ENCODE measurements at regions not wholly inside any gene's neighbourhood (a gene's known extent, or its start where the extent isn't known, plus 50 kb on each side); places are given as distances from the start of the nearest gene placed in this dataset.

DNA sequence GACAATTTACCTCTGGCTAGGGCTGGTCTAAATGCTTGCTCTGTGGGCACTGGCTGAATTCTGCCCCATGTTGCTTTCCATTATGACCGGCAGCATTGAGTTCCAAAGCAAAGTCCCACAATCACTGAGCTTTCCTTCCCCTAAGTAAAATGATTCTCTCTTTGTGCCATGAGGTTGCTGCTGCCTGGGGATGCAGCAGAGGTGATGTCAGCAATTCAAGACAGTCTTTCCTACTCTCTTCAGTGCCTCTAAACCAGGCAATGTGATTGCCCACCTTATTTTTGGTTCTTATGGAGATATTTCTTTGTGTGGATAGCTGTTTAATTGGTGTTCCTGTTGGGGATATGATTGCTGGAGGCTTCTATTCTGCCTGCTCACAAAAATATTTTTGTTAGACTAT, 1043.9 kb upstream of the EPHA7 start:
- CTCF ChIA-PET = no interaction called here
- no peak overlapping the region for H3K27ac ChIP-seq (ENCODE audit: low read depth, low read length)
- no peak overlapping the region for H3K4me3 ChIP-seq (ENCODE audit: low read depth, low read length)
- TF ChIP-seq, protein P1, sequence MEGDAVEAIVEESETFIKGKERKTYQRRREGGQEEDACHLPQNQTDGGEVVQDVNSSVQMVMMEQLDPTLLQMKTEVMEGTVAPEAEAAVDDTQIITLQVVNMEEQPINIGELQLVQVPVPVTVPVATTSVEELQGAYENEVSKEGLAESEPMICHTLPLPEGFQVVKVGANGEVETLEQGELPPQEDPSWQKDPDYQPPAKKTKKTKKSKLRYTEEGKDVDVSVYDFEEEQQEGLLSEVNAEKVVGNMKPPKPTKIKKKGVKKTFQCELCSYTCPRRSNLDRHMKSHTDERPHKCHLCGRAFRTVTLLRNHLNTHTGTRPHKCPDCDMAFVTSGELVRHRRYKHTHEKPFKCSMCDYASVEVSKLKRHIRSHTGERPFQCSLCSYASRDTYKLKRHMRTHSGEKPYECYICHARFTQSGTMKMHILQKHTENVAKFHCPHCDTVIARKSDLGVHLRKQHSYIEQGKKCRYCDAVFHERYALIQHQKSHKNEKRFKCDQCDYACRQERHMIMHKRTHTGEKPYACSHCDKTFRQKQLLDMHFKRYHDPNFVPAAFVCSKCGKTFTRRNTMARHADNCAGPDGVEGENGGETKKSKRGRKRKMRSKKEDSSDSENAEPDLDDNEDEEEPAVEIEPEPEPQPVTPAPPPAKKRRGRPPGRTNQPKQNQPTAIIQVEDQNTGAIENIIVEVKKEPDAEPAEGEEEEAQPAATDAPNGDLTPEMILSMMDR (IDR thresholded peaks at IDR 0.05; ENCODE audit: low read depth, low read length) = no peak
- H3K27me3 ChIP-seq (ENCODE audit: control insufficient read depth, insufficient read depth, low read length) = no peaks in the 10 kb centered on the region
- POLR2A ChIA-PET = no interaction called here
- H3K9me3 ChIP-seq (ENCODE audit: control insufficient read depth, insufficient read depth, low read length) = peaks cover 14% of the 10 kb centered on the region; the same call in 1 of the 2 replicates
- DNase-seq (ENCODE audit: low read depth, low spot score) = no peak

DNA sequence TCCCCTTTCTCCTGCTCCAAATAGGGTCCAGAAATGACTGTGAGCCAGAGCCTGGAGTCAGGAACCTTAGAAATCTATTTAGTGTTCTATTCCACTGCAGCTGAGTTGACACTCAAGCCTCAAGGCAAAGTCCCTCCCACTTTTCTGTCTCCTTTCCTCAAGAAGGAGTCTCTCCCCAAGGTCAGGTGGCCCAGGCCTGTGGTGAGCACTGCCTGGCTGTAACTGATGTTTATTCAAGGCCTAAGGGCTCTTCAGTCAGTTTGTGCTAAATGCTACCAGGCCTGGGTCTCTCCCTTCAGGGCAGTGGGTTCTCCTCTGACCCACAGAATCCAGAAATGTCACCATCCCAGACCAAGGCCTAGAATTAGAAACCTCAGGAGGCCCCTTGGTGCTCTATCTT, 1042.9 kb upstream of the EPHA7 start:
- POLR2A ChIA-PET = no interaction called here

DNA sequence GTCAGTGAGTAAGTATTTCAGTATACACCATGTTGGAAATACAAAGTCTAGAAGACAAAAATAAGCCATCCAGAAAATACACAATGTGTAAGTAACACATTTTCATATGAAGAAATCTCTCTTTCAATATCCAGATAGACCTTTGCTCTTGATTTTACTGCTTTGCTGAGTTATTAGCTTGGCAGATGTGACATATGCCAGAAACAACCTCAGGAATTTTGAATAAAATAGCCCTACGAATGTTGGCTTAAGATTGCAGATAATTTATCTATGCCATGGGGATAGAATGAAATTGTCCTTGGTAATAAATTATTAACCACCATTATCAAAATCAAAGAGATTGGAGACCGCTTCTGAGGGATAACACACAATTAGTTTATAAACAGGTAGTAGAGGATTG, 1036.9 kb upstream of the EPHA7 start:
- DNase-seq (ENCODE audit: low read depth, low spot score) = no peak
- no peaks in the 10 kb centered on the region for H3K9me3 ChIP-seq (ENCODE audit: control insufficient read depth, insufficient read depth, low read length)
- TF ChIP-seq, protein P1 (IDR thresholded peaks at IDR 0.05; ENCODE audit: low read depth, low read length) = no peak

More for the DNA sequence above, 1042.9 kb upstream of the EPHA7 start:
- no peak for DNase-seq (ENCODE audit: low read depth, low spot score)
- Histone ChIP-seq H3K9me3 (ENCODE audit: control insufficient read depth, insufficient read depth, low read length) (peaks cover 14% of the 10 kb centered on the region; the same call in 1 of the 2 replicates), H3K4me3 (ENCODE audit: low read depth, low read length) (no peak overlapping the region), H3K27me3 (ENCODE audit: control insufficient read depth, insufficient read depth, low read length) (no peaks in the 10 kb centered on the region), H3K27ac (ENCODE audit: low read depth, low read length) (no peak overlapping the region)
- TF ChIP-seq, protein P1 (IDR thresholded peaks at IDR 0.05; ENCODE audit: low read depth, low read length) = no peak
- CTCF ChIA-PET = no interaction called here

GRCh38 chr6:94454231-94454630, 1034.9 kb upstream of the EPHA7 start:
- Histone ChIP-seq H3K4me3 (ENCODE audit: low read depth, low read length) (no peak overlapping the region), H3K27ac (ENCODE audit: low read depth, low read length) (no peak overlapping the region), H3K27me3 (ENCODE audit: control insufficient read depth, insufficient read depth, low read length) (no peaks in the 10 kb centered on the region), H3K9me3 (ENCODE audit: control insufficient read depth, insufficient read depth, low read length) (no peaks in the 10 kb centered on the region)
- TF ChIP-seq, protein P1 (IDR thresholded peaks at IDR 0.05; ENCODE audit: low read depth, low read length) = no peak
- DNase-seq (ENCODE audit: low read depth, low spot score) = no peak
- POLR2A ChIA-PET = no interaction called here
- CTCF ChIA-PET = no interaction called here

More for the DNA sequence above, 1036.9 kb upstream of the EPHA7 start:
- H3K27ac ChIP-seq (ENCODE audit: low read depth, low read length) = no peak overlapping the region
- CTCF ChIA-PET = no interaction called here
- POLR2A ChIA-PET = no interaction called here
- no peak overlapping the region for H3K4me3 ChIP-seq (ENCODE audit: low read depth, low read length)
- no peaks in the 10 kb centered on the region for H3K27me3 ChIP-seq (ENCODE audit: control insufficient read depth, insufficient read depth, low read length)

GRCh38 chr6:94446120-94446519, 1026.8 kb upstream of the EPHA7 start:
- Histone ChIP-seq H3K9me3 (ENCODE audit: control insufficient read depth, insufficient read depth, low read length) (no peaks in the 10 kb centered on the region), H3K27ac (ENCODE audit: low read depth, low read length) (no peak overlapping the region), H3K27me3 (ENCODE audit: control insufficient read depth, insufficient read depth, low read length) (no peaks in the 10 kb centered on the region), H3K4me3 (ENCODE audit: low read depth, low read length) (no peak overlapping the region)
- ChIA-PET CTCF (no interaction called here), POLR2A (no interaction called here)
- no peak for DNase-seq (ENCODE audit: low read depth, low spot score)
- TF ChIP-seq, protein P1 (IDR thresholded peaks at IDR 0.05; ENCODE audit: low read depth, low read length) = no peak
